ENCODE measurements at regions not wholly inside any gene's neighbourhood (a gene's known extent, or its start where the extent isn't known, plus 50 kb on each side); places are given as distances from the start of the nearest gene placed in this dataset.

DNA sequence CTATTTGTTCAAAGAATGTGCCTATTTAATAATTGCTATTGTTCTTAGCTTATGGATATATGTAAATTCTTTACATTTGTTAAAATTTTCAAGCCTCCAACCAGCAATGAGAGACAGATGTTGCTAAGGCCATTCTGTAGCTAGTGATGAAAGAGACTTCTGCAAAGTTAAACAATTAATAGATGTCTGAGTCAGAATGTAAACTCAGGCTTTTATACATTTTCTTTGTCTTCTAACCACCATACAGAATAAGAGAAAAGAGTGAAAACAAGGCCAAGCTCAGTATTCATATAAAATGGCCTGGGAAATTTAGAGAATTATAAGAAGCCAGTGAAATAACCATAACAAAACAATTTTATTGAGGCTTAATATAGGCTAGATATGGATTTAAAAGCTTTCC is 1102.3 kb upstream of the SEL1L start:
- TF ChIP-seq CTCF (conservative IDR thresholded peaks at IDR 0.05; ENCODE audit: low read length) (no peak), EZH2phosphoT487 (IDR thresholded peaks at IDR 0.05; ENCODE audit: borderline replicate concordance, low read depth, low read length) (no peak)

All from OCI-LY7 (cell line).